Ectodermal cell (in vitro differentiated cells): ENCODE measurements at regions not wholly inside any gene's neighbourhood (a gene's known extent, or its start where the extent isn't known, plus 50 kb on each side); places are given as distances from the start of the nearest gene placed in this dataset.

Experiments used
- H3K27ac ChIP-seq: 2 replicates; pipeline ENCODE4 v1.7.0; 2013; ENCODE audit warnings: mild to moderate bottlenecking, low read depth, low read length; ENCODE audit not compliant: insufficient read depth, poor library complexity, severe bottlenecking
- H3K27me3 ChIP-seq: 2 replicates; pipeline ENCODE4 v1.7.0; 2013; ENCODE audit warnings: mild to moderate bottlenecking, low read length; ENCODE audit not compliant: insufficient read depth, control insufficient read depth, poor library complexity, severe bottlenecking
- H3K36me3 ChIP-seq: one replicate; pipeline ENCODE4 v1.7.0; 2013; ENCODE audit warnings: low read length; ENCODE audit not compliant: control insufficient read depth, insufficient read depth
- H3K4me1 ChIP-seq: one replicate; pipeline ENCODE4 v1.7.0; 2013; ENCODE audit warnings: low read length; ENCODE audit not compliant: control insufficient read depth, insufficient read depth
- H3K4me3 ChIP-seq: 2 replicates; pipeline ENCODE4 v1.7.0; 2013; ENCODE audit warnings: low read depth, low read length, control low read depth; ENCODE audit not compliant: insufficient read depth
- H3K9me3 ChIP-seq: 2 replicates; pipeline ENCODE4 v1.7.0; 2013; ENCODE audit warnings: mild to moderate bottlenecking, low read length, moderate library complexity; ENCODE audit not compliant: control insufficient read depth
- WGBS, 2 experiments: methylation state at CpG; one replicate each; pipeline ENCODE4 v1.1.7; 2013; ENCODE audit warnings: missing lambda C conversion rate in 2 of 2; 5-methylcytosine and 5-hydroxymethylcytosine counted together

DNA sequence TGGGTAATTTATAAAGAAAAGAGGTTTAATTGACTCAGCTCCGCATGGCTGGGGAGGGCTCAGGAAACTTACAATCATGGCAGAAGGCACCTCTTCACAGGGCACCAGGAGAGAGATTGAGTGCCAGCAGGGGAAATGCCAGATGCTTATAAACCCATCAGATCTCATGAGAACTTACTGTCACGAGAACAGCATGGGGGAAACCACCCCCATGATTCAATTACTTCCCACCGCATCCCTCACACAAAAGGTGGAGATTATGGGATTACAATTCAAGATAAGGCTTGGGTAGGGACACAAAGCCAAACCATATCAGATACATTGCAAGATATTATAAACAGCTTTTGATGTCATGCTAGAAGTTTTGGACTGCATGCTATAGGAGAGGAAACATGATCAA is 204.3 kb downstream of the VEGFC start:
- WGBS, 2 experiments, result 75 to 80% methylated on average over 2 to 3 of the region's 3 CpGs
- Histone ChIP-seq H3K4me1 (no peaks in the 10 kb centered on the region), H3K36me3 (no peaks in the 10 kb centered on the region), H3K9me3 (no peaks in the 10 kb centered on the region), H3K4me3 (no peak overlapping the region), H3K27ac (no peak overlapping the region), H3K27me3 (no peaks in the 10 kb centered on the region)

- Histone ChIP-seq H3K4me1 (no peaks in the 10 kb centered on the region), H3K36me3 (no peaks in the 10 kb centered on the region), H3K9me3 (no peaks in the 10 kb centered on the region), H3K27ac (no peak overlapping the region), H3K4me3 (no peak overlapping the region), H3K27me3 (no peaks in the 10 kb centered on the region)
- 90 to 92% methylated on average over 2 of the region's 2 CpGs for WGBS, 2 experiments
These were observed 199.6 kb downstream of the VEGFC start for GRCh38 chr4:176592976-176593670.

GRCh38 chr4:176593943-176594342 is 198.8 kb downstream of the VEGFC start:
- Histone ChIP-seq H3K36me3 (no peaks in the 10 kb centered on the region), H3K4me1 (no peaks in the 10 kb centered on the region), H3K4me3 (no peak overlapping the region), H3K9me3 (no peaks in the 10 kb centered on the region), H3K27ac (no peak overlapping the region), H3K27me3 (no peaks in the 10 kb centered on the region)
- 72 to 78% methylated on average over 4 of the region's 4 CpGs for WGBS, 2 experiments

DNA sequence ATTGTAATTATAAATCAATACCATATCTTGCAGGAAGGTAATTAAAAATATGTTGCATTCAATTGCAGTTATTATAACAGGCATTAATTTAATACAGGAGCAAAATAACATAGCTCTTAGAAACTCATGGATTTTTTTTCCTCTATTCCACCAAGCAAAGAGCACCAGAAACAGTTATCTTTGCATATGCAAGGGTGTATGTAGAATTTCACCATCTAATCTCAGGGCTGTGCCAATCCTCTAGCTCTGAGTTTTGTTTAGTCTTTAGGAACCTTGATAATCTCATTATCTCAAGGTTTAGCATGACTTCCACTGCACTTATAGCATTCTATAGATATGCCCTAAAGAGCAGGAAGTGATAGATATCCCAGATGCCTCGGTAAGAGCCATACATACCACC is 197.5 kb downstream of the VEGFC start:
- 71% methylated on average over 1 of the region's 1 CpG; no CpG with 5 or more reads in 1 of the 2 experiments for WGBS, 2 experiments
- Histone ChIP-seq H3K27ac (no peak overlapping the region), H3K4me3 (no peak overlapping the region)

DNA sequence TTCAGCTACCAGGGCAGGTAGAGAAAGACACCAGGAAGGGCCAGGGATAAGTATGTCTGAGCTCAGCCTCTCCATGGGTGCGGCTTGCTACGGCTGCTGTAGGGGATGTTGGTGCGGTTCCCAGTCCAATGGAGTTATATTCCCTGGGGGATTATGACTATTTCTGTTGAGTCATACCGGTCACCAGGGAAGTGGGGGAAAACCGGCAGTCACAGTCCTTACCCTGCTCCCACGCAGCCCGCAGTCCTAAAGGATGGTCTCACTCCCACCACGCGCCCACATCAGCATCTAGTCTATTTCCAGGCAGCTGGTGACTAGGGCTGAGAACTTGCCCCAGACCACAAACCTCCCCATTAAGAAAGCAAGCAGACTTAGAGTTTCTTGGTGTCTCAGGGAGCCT is 191.6 kb downstream of the VEGFC start:
- H3K36me3 ChIP-seq, result no peaks in the 10 kb centered on the region
- no peak overlapping the region for H3K4me3 ChIP-seq
- 89 to 90% methylated on average over 9 of the region's 9 CpGs for WGBS, 2 experiments
- no peaks in the 10 kb centered on the region for H3K27me3 ChIP-seq
- no peaks in the 10 kb centered on the region for H3K9me3 ChIP-seq
- no peak overlapping the region for H3K27ac ChIP-seq
- H3K4me1 ChIP-seq, result no peaks in the 10 kb centered on the region

More for the DNA sequence above, 197.5 kb downstream of the VEGFC start:
- Histone ChIP-seq H3K4me1 (no peaks in the 10 kb centered on the region), H3K36me3 (no peaks in the 10 kb centered on the region), H3K9me3 (no peaks in the 10 kb centered on the region), H3K27me3 (no peaks in the 10 kb centered on the region)

DNA sequence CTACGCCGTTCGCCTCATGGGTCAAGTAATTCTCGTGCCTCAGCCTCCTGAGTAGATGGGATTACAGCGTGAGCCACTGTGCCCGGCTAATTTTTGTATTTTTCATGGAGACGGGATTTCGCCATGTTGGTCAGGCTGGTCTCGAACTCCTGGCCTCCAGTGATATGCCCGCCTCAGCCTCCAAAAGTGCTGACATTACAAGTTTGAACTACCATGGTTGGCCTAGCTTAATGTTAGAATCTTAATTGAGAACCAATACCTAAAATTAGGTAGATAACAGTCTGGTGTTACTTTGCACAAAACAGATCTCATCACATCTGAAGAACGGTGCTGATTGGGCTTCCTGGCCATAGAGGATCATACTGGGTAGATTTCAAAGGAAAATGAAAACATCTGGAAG is 184.9 kb downstream of the VEGFC start:
- no peak overlapping the region for H3K27ac ChIP-seq

GRCh38 chr4:176608346-176608745 is 184.4 kb downstream of the VEGFC start:
- Histone ChIP-seq H3K4me1 (no peaks in the 10 kb centered on the region), H3K27me3 (no peaks in the 10 kb centered on the region), H3K36me3 (no peaks in the 10 kb centered on the region), H3K27ac (no peak overlapping the region), H3K9me3 (no peaks in the 10 kb centered on the region), H3K4me3 (no peak overlapping the region)
- 93 to 94% methylated on average over 2 of the region's 2 CpGs for WGBS, 2 experiments

More for the DNA sequence above, 184.9 kb downstream of the VEGFC start:
- H3K27me3 ChIP-seq, result no peaks in the 10 kb centered on the region
- H3K9me3 ChIP-seq, result no peaks in the 10 kb centered on the region
- 95 to 96% methylated on average over 11 of the region's 11 CpGs for WGBS, 2 experiments
- H3K4me3 ChIP-seq, result no peak overlapping the region
- H3K36me3 ChIP-seq, result no peaks in the 10 kb centered on the region
- H3K4me1 ChIP-seq, result no peaks in the 10 kb centered on the region

- no peaks in the 10 kb centered on the region for H3K4me1 ChIP-seq
- H3K36me3 ChIP-seq, result no peaks in the 10 kb centered on the region
- 82 to 89% methylated on average over 2 of the region's 2 CpGs for whole genome bisulfite sequencing, 2 experiments
- H3K4me3 ChIP-seq, result no peak overlapping the region
- H3K9me3 ChIP-seq, result no peaks in the 10 kb centered on the region
- H3K27me3 ChIP-seq, result no peaks in the 10 kb centered on the region
- H3K27ac ChIP-seq, result no peak overlapping the region
These were observed 182.1 kb downstream of the VEGFC start for GRCh38 chr4:176610594-176610993.

DNA sequence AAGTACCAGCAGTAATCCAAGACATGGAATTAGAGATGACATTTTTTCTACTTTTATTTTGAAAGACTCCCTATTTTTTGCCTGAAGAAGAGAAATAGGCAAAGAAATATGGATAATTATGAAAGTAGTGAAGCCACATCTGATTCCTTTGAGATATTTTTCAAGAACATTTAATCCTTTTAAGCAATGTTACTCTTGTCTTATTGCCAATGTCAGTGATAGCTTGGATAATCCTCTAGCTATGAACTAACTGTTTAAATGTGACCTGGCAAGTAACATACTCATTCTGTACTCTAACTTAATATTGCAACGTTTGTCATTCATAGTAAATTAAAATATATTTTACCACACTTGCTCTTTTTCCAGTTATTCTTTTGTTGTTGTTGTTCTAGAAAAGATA is 181.3 kb downstream of the VEGFC start:
- Histone ChIP-seq H3K27me3 (no peaks in the 10 kb centered on the region), H3K4me3 (no peak overlapping the region), H3K27ac (no peak overlapping the region), H3K4me1 (no peaks in the 10 kb centered on the region), H3K36me3 (no peaks in the 10 kb centered on the region), H3K9me3 (no peaks in the 10 kb centered on the region)
- no CpG with 5 or more reads among the region's 1 CpG for WGBS, 2 experiments

DNA sequence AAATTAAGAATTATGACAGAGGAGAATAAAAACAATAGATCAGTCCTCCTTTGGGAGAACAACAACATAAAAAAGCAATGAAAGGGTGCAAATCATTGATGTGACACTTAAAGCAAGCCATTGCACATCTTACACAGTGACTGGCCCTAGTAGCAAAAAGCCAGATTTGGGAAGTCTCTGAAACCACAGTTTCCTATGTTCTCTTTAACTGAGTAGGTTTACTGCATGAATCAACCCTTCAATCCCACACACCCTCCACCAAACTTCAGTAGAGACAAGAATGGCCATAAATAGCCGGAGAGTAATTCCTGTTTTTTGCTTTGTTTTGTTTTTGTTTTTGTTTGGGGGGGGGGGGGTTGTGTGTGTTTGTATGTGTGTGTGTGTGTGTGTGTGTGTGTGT is 180.8 kb downstream of the VEGFC start:
- Histone ChIP-seq H3K27ac (no peak overlapping the region), H3K36me3 (no peaks in the 10 kb centered on the region), H3K4me1 (no peaks in the 10 kb centered on the region), H3K9me3 (no peaks in the 10 kb centered on the region), H3K27me3 (no peaks in the 10 kb centered on the region), H3K4me3 (no peak overlapping the region)
- WGBS, 2 experiments, result 100% methylated on average over 1 of the region's 1 CpG; no CpG with 5 or more reads in 1 of the 2 experiments
